T follicular helper cell (primary cell): ENCODE measurements at regions not wholly inside any gene's neighbourhood (a gene's known extent, or its start where the extent isn't known, plus 50 kb on each side); places are given as distances from the start of the nearest gene placed in this dataset.
"Not testable (repeated sequence)": the region's sequence is repeated elsewhere in the genome, so short reads cannot be mapped to it uniquely, and the experiment has no call there.

Experiments used
- DNase-seq: peaks from one replicate; pipeline ENCODE4 v3.0.0-alpha.2; 2020; ENCODE audit warnings: low read depth

GRCh38 chr5:154702477-154702876 lies 52.7 kb upstream of the LARP1 start:
- no peak for DNase-seq

- not testable (repeated sequence) for DNase-seq
Observed at GRCh38 chr5:154701725-154702124, 53.5 kb upstream of the LARP1 start.

- DNase-seq, result no peak
Observed at GRCh38 chr5:154701181-154701580, 54.0 kb upstream of the LARP1 start.

- not testable (repeated sequence) for DNase-seq
Observed at GRCh38 chr5:154700289-154700928, 54.8 kb upstream of the LARP1 start.

- DNase-seq, result no peak
Observed at GRCh38 chr5:154698763-154699162, 56.4 kb upstream of the LARP1 start.

- no peak for DNase-seq
Observed at GRCh38 chr5:154697371-154697770, 57.8 kb upstream of the LARP1 start.

GRCh38 chr5:154696891-154697290 lies 58.3 kb upstream of the LARP1 start:
- DNase-seq, result no peak

GRCh38 chr5:154694159-154694558 lies 61.0 kb upstream of the LARP1 start:
- no peak for DNase-seq

GRCh38 chr5:154690488-154690887 lies 64.7 kb upstream of the LARP1 start:
- DNase-seq, result no peak

- DNase-seq, result no peak
Observed at GRCh38 chr5:154686490-154686889, 68.7 kb upstream of the LARP1 start.

GRCh38 chr5:154683101-154683880 lies 71.9 kb upstream of the LARP1 start:
- no peak for DNase-seq

- no peak for DNase-seq
Observed at GRCh38 chr5:154679501-154679900, 75.7 kb upstream of the LARP1 start.

- no peak for DNase-seq
Observed at GRCh38 chr5:154677921-154678320, 77.3 kb upstream of the LARP1 start.

- no peak for DNase-seq
Observed at GRCh38 chr5:154676508-154676907, 78.7 kb upstream of the LARP1 start.

- DNase-seq, result no peak
Observed at GRCh38 chr5:154674029-154674428, 81.1 kb upstream of the LARP1 start.

- no peak for DNase-seq
Observed at GRCh38 chr5:154673506-154673905, 81.7 kb upstream of the LARP1 start.

- not testable (repeated sequence) for DNase-seq
Observed at GRCh38 chr5:154669913-154670312, 85.3 kb upstream of the LARP1 start.

- no peak for DNase-seq
Observed at GRCh38 chr5:154669402-154669801, 85.8 kb upstream of the LARP1 start.

GRCh38 chr5:154664869-154665268 lies 90.3 kb upstream of the LARP1 start:
- DNase-seq, result no peak

GRCh38 chr5:154663424-154663823 lies 91.8 kb upstream of the LARP1 start:
- no peak for DNase-seq

GRCh38 chr5:154654486-154655371 lies 100.4 kb upstream of the LARP1 start:
- no peak for DNase-seq

- DNase-seq, result no peak
Observed at GRCh38 chr5:154653764-154654485, 101.3 kb upstream of the LARP1 start.
